Stimulated activated CD8-positive, alpha-beta memory T cell treated with anti-CD3 and anti-CD28 coated beads, Interleukin-12 subunit alpha, Interleukin-12 subunit beta, amount 100 ng/mL, for 24 hours (primary cell): ENCODE measurements at regions not wholly inside any gene's neighbourhood (a gene's known extent, or its start where the extent isn't known, plus 50 kb on each side); places are given as distances from the start of the nearest gene placed in this dataset.
"Not testable (repeated sequence)": the region's sequence is repeated elsewhere in the genome, so short reads cannot be mapped to it uniquely, and the experiment has no call there.

ENCODE experiments used
- DNase-seq: peaks from one replicate; pipeline ENCODE4 v3.0.0-alpha.2; 2020; ENCODE audit errors: extremely low read depth

- no peak for DNase-seq
These were observed 432.1 kb downstream of the BRD1 start for GRCh38 chr22:49395617-49396016.

GRCh38 chr22:49395062-49395461 is 432.6 kb downstream of the BRD1 start:
- not testable (repeated sequence) for DNase-seq

GRCh38 chr22:49394116-49394785 is 433.4 kb downstream of the BRD1 start:
- DNase-seq, result no peak

- DNase-seq, result no peak
These were observed 434.1 kb downstream of the BRD1 start for GRCh38 chr22:49393526-49393925.

GRCh38 chr22:49392841-49393510 is 434.7 kb downstream of the BRD1 start:
- no peak for DNase-seq

GRCh38 chr22:49392247-49392646 is 435.4 kb downstream of the BRD1 start:
- no peak for DNase-seq

GRCh38 chr22:49391436-49391835 is 436.2 kb downstream of the BRD1 start:
- DNase-seq, result no peak

GRCh38 chr22:49390954-49391353 is 436.7 kb downstream of the BRD1 start:
- DNase-seq, result no peak

GRCh38 chr22:49383909-49384308 is 443.8 kb downstream of the BRD1 start:
- not testable (repeated sequence) for DNase-seq

GRCh38 chr22:49382451-49382735 is 445.3 kb downstream of the BRD1 start:
- no peak for DNase-seq

GRCh38 chr22:49381595-49382450 is 445.9 kb downstream of the BRD1 start:
- no peak for DNase-seq

- DNase-seq, result no peak
These were observed 446.9 kb downstream of the BRD1 start for GRCh38 chr22:49380828-49381114.

GRCh38 chr22:49380095-49380827 is 447.4 kb downstream of the BRD1 start:
- no peak for DNase-seq

GRCh38 chr22:49377306-49377705 is 450.4 kb downstream of the BRD1 start:
- no peak for DNase-seq

GRCh38 chr22:49373801-49374226 is 453.9 kb downstream of the BRD1 start:
- no peak for DNase-seq

- no peak for DNase-seq
These were observed 454.4 kb downstream of the BRD1 start for GRCh38 chr22:49373289-49373666.

GRCh38 chr22:49372530-49373288 is 455.0 kb downstream of the BRD1 start:
- no peak for DNase-seq

GRCh38 chr22:49372111-49372529 is 455.6 kb downstream of the BRD1 start:
- DNase-seq, result no peak

- DNase-seq, result no peak
These were observed 456.2 kb downstream of the BRD1 start for GRCh38 chr22:49371325-49372110.

GRCh38 chr22:49370627-49371301 is 456.9 kb downstream of the BRD1 start:
- no peak for DNase-seq
